GM12864 (cell line): ENCODE measurements at regions not wholly inside any gene's neighbourhood (a gene's known extent, or its start where the extent isn't known, plus 50 kb on each side); places are given as distances from the start of the nearest gene placed in this dataset.

ENCODE experiments used
- DNase-seq: peaks from one replicate; pipeline ENCODE4 v3.0.0-alpha.2; 2011; ENCODE audit warnings: low read depth
- H3K4me3 ChIP-seq: 2 replicates; pipeline ENCODE4 v1.5.1; 2011; ENCODE audit warnings: mild to moderate bottlenecking, low read depth, low read length, control low read depth
- TF ChIP-seq, protein P1 (sequence below): IDR thresholded peaks from 2 replicates; pipeline ENCODE4 v1.5.1; 2011; ENCODE audit warnings: low read depth, mild to moderate bottlenecking, moderate library complexity, low read length, control low read depth, inconsistent platforms; ENCODE audit errors: missing control alignments

- DNase-seq: no peak
- TF ChIP-seq, protein P1, sequence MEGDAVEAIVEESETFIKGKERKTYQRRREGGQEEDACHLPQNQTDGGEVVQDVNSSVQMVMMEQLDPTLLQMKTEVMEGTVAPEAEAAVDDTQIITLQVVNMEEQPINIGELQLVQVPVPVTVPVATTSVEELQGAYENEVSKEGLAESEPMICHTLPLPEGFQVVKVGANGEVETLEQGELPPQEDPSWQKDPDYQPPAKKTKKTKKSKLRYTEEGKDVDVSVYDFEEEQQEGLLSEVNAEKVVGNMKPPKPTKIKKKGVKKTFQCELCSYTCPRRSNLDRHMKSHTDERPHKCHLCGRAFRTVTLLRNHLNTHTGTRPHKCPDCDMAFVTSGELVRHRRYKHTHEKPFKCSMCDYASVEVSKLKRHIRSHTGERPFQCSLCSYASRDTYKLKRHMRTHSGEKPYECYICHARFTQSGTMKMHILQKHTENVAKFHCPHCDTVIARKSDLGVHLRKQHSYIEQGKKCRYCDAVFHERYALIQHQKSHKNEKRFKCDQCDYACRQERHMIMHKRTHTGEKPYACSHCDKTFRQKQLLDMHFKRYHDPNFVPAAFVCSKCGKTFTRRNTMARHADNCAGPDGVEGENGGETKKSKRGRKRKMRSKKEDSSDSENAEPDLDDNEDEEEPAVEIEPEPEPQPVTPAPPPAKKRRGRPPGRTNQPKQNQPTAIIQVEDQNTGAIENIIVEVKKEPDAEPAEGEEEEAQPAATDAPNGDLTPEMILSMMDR: no peak
Measured at GRCh38 chr6:74956559-74957428, 249.1 kb downstream of the COL12A1 start.

GRCh38 chr6:74953708-74954107, 252.1 kb downstream of the COL12A1 start:
- H3K4me3 ChIP-seq: no peak overlapping the region
- TF ChIP-seq, protein P1: no peak
- DNase-seq: no peak

More at GRCh38 chr6:74956559-74957428, 249.1 kb downstream of the COL12A1 start:
- H3K4me3 ChIP-seq: no peak overlapping the region

DNA sequence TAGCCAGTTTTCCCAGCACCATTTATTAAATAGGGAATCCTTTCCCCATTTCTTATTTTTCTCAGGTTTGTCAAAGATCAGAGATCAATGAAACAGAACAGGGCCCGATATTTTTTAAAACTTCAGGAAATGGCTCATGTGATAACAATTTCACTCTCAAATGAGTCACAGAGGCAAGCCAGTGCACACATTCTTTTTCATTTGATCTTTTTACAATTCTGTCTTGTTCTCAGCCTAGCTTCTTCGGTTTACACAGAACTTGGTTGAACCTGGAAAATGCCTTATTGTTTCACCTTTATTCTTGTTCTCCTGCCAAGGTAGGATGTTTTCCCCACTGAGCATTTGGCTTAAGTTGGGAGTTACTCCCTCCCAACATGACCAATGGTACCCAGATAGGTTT, 258.9 kb downstream of the COL12A1 start:
- no peak for DNase-seq
- H3K4me3 ChIP-seq: no peak overlapping the region
- TF ChIP-seq, protein P1: no peak

DNA sequence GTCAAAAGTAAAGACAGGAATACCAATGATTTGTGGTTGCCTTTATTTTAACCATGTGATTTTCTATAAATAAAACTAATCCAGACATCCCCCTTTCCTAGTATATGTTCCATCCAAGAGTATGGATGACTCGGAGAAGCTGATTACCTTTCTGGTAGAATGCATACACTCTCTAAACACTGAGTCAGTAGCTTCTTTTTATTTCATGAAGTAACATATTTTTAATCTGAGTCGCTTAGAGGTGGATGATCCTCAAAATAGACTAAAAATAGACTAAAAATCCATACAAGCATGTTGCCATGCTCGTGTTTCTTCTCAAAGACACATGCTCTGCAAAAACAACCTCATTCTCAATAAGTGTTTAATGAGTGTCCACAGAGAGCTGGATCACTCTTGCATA, 263.7 kb downstream of the COL12A1 start:
- no peak overlapping the region for H3K4me3 ChIP-seq
- TF ChIP-seq, protein P1: no peak
- no peak for DNase-seq

GRCh38 chr6:74941424-74941823, 264.4 kb downstream of the COL12A1 start:
- DNase-seq: no peak
- TF ChIP-seq, protein P1: no peak
- no peak overlapping the region for H3K4me3 ChIP-seq

GRCh38 chr6:74939721-74940620, 265.9 kb downstream of the COL12A1 start:
- no peak overlapping the region for H3K4me3 ChIP-seq
- TF ChIP-seq, protein P1: no peak
- no peak for DNase-seq
